ENCODE measurements at regions not wholly inside any gene's neighbourhood (a gene's known extent, or its start where the extent isn't known, plus 50 kb on each side); places are given as distances from the start of the nearest gene placed in this dataset.

DNA sequence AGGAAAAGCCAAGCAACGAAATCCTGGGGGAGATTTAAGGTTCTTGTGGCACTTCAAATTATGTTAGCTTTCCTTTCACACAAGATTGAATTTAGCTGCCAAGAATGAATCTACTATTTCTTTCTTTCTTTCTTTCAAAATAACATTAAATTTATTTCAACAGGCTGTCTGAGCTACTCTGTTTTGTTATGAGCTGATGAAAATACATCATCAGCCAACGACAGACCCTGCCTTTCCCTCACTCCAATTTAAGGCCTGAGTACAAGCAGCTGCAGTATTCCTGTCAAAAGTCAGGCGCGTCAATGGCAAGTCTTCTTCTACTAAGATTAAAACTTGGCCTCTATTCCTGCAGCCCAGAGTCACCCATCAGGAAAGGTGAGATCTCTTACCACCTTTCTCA, 347.7 kb upstream of the FLRT2 start:
- TF ChIP-seq CTCF (IDR thresholded peaks at IDR 0.05; ENCODE audit: insufficient read depth, low read length) (no peak), REST (IDR thresholded peaks at IDR 0.05; ENCODE audit: insufficient replicate concordance, low read depth) (no peak), POLR2AphosphoS5 (IDR thresholded peaks at IDR 0.05; ENCODE audit: low read depth) (no peak)
